CD14-positive monocyte (primary cell): ENCODE measurements at regions not wholly inside any gene's neighbourhood (a gene's known extent, or its start where the extent isn't known, plus 50 kb on each side); places are given as distances from the start of the nearest gene placed in this dataset.

Source experiments
- DNase-seq, 3 donors: peaks; one replicate each; pipeline ENCODE4 v3.0.0-alpha.2; 2011 to 2022
- H2AFZ ChIP-seq: 2 replicates; pipeline ENCODE4 v1.6.0; 2012; ENCODE audit warnings: mild to moderate bottlenecking, low read depth, low read length, inconsistent platforms; ENCODE audit not compliant: insufficient read depth, poor library complexity, severe bottlenecking
- H3K27ac ChIP-seq, 2 donors: 1 replicate in 1 of 2; 2 replicates in 1 of 2; pipeline ENCODE4 v1.5.1; 2012 to 2013; ENCODE audit warnings: low read length in 2 of 2, control low read depth in 1 of 2, inconsistent platforms in 1 of 2, low read depth in 1 of 2, mild to moderate bottlenecking in 1 of 2
- H3K27me3 ChIP-seq, 2 donors: one replicate each; pipeline versions ENCODE4 v1.6.0 to v1.6.1; 2011 to 2013; ENCODE audit warnings: low read length in 2 of 2; ENCODE audit not compliant: control insufficient read depth in 2 of 2, insufficient read depth in 2 of 2
- H3K36me3 ChIP-seq, 2 donors: replicated peaks in 1 of 2; 1 replicate in 1 of 2; 2 replicates in 1 of 2; pipeline versions ENCODE4 v1.5.1 to v1.6.1; 2012 to 2013; ENCODE audit warnings: low read length in 2 of 2, control low read depth in 1 of 2, inconsistent platforms in 1 of 2, mild to moderate bottlenecking in 1 of 2; ENCODE audit not compliant: insufficient read depth in 2 of 2, control insufficient read depth in 1 of 2
- H3K4me1 ChIP-seq, 2 donors: 1 replicate in 1 of 2; 2 replicates in 1 of 2; pipeline versions ENCODE4 v1.5.1 to v1.6.1; 2012 to 2013; ENCODE audit warnings: low read length in 2 of 2, control low read depth in 1 of 2, inconsistent platforms in 1 of 2, mild to moderate bottlenecking in 1 of 2, moderate library complexity in 1 of 2; ENCODE audit not compliant: insufficient read depth in 2 of 2, control insufficient read depth in 1 of 2
- H3K4me2 ChIP-seq: replicated peaks from 2 replicates; pipeline ENCODE3; 2012; ENCODE audit warnings: low read length, moderate library complexity, mild to moderate bottlenecking; ENCODE audit not compliant: poor library complexity, severe bottlenecking; ENCODE audit errors: extremely low read depth
- H3K4me3 ChIP-seq, 3 experiments: fragments of 200-600 bp in 1 of 3; sonication (generic) in 1 of 3; replicated peaks in 1 of 3; 1 replicate in 2 of 3; 2 replicates in 1 of 3; pipeline ENCODE4 v1.5.1; 2011 to 2013; ENCODE audit warnings: low read length in 3 of 3, mild to moderate bottlenecking in 3 of 3, control low read depth in 2 of 3, low read depth in 2 of 3, inconsistent platforms in 1 of 3, moderate library complexity in 1 of 3
- H3K79me2 ChIP-seq: 2 replicates; pipeline ENCODE4 v1.6.0; 2012; ENCODE audit warnings: mild to moderate bottlenecking, control low read depth, inconsistent platforms, low read length, moderate library complexity; ENCODE audit not compliant: insufficient read depth
- H3K9ac ChIP-seq: 2 replicates; pipeline ENCODE4 v1.6.0; 2017; ENCODE audit warnings: low read length, mild to moderate bottlenecking; ENCODE audit not compliant: insufficient read depth, poor library complexity, severe bottlenecking
- H3K9me3 ChIP-seq, 2 donors: replicated peaks in 1 of 2; 1 replicate in 1 of 2; 2 replicates in 1 of 2; pipeline versions ENCODE4 v1.5.1 to v1.6.1; 2012 to 2013; ENCODE audit warnings: low read length in 2 of 2, control low read depth in 1 of 2; ENCODE audit not compliant: control insufficient read depth in 1 of 2, insufficient read depth in 1 of 2
- H4K20me1 ChIP-seq: 2 replicates; pipeline ENCODE4 v1.6.0; 2012; ENCODE audit warnings: mild to moderate bottlenecking, low read length, control low read depth, moderate library complexity; ENCODE audit not compliant: insufficient read depth
- H3K27ac Mint-ChIP-seq, 7 donors: one replicate each; pipeline ENCODE4 v1.8.0; 2020; ENCODE audit warnings: mild to moderate bottlenecking in 7 of 7, mixed read lengths in 7 of 7, moderate library complexity in 6 of 7, inconsistent platforms in 2 of 7
- H3K27me3 Mint-ChIP-seq, 3 donors: one replicate each; pipeline ENCODE4 v1.8.0; 2021 to 2022; ENCODE audit warnings: low read depth in 3 of 3, mild to moderate bottlenecking in 3 of 3, mixed read lengths in 3 of 3, moderate library complexity in 3 of 3, inconsistent platforms in 1 of 3
- H3K36me3 Mint-ChIP-seq, 2 donors: one replicate each; pipeline ENCODE4 v1.8.0; 2020; ENCODE audit warnings: mixed read lengths in 2 of 2, inconsistent platforms in 1 of 2, mild to moderate bottlenecking in 1 of 2
- H3K4me1 Mint-ChIP-seq: one replicate; pipeline ENCODE4 v1.8.0; 2020; ENCODE audit warnings: mild to moderate bottlenecking, mixed read lengths
- H3K4me3 Mint-ChIP-seq, 2 donors: one replicate each; pipeline ENCODE4 v1.8.0; 2020; ENCODE audit warnings: mild to moderate bottlenecking in 2 of 2, mixed read lengths in 2 of 2, moderate library complexity in 1 of 2
- H3K9me3 Mint-ChIP-seq, 7 donors: one replicate each; pipeline ENCODE4 v1.8.0; 2020 to 2022; ENCODE audit warnings: mixed read lengths in 7 of 7, mild to moderate bottlenecking in 6 of 7, moderate library complexity in 6 of 7, inconsistent platforms in 2 of 7
- WGBS: methylation state at CpG from one replicate; pipeline ENCODE4 v1.1.5; 2013; ENCODE audit warnings: missing lambda C conversion rate; ENCODE audit not compliant: insufficient coverage; 5-methylcytosine and 5-hydroxymethylcytosine counted together
- intact Hi-C, 2 donors: fragments of 100-400 bp; cut with micrococcal nuclease; formaldehyde crosslinking; loops; one replicate each; pipeline versions ENCODE4 v1.15.0 to v1.15.1; 2023
- TF ChIP-seq, protein P1 (sequence below): fragments of 200-600 bp; IDR thresholded peaks from one replicate; pipeline ENCODE4 v1.8.0; 2022; ENCODE audit warnings: antibody characterized with exemption, mild to moderate bottlenecking

DNA sequence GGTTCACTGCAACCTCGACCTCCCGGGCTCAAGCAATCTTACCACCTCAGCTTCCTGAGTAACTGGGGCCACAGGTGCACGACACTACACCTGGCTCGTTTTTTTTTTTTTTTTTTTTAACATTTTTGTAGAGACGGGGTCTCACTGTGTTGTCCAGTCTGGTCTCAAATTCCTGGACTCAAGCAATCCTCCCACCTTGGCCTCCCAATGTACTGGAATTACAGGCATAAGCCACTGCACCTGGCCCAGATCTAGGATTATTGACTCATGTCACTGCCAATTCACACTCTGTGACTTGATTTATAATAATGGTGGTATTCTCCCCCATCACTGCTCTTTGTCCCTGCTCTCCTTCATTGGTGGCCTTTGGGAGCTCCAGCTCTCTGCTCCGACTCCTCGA, 145.1 kb downstream of the PTPRU start:
- Histone ChIP-seq H3K4me1 (no peaks in the 10 kb centered on the region), H3K27me3 (no peaks in the 10 kb centered on the region), H3K4me2 (no peak overlapping the region), H3K36me3 (no peaks in the 10 kb centered on the region), H4K20me1 (no peaks in the 10 kb centered on the region), H3K79me2 (no peaks in the 10 kb centered on the region), H3K27ac (no peak overlapping the region), H3K4me3 (no peak overlapping the region), H3K9me3 (peaks cover 12 to 24% of the 10 kb centered on the region in 2 donors), H3K9ac (no peak overlapping the region), H2AFZ (no peak overlapping the region)
- 100% methylated on average over 2 of the region's 7 CpGs for WGBS
- Mint-ChIP-seq H3K4me1 (no peaks in the 10 kb centered on the region), H3K36me3 (no peaks in the 10 kb centered on the region), H3K27ac (no peak overlapping the region), H3K27me3 (peaks cover 4 to 10% (median 5%) of the 10 kb centered on the region in 3 donors), H3K9me3 (peaks cover 19 to 36% (median 33%) of the 10 kb centered on the region in 7 donors), H3K4me3 (no peak overlapping the region)
- TF ChIP-seq, protein P1, sequence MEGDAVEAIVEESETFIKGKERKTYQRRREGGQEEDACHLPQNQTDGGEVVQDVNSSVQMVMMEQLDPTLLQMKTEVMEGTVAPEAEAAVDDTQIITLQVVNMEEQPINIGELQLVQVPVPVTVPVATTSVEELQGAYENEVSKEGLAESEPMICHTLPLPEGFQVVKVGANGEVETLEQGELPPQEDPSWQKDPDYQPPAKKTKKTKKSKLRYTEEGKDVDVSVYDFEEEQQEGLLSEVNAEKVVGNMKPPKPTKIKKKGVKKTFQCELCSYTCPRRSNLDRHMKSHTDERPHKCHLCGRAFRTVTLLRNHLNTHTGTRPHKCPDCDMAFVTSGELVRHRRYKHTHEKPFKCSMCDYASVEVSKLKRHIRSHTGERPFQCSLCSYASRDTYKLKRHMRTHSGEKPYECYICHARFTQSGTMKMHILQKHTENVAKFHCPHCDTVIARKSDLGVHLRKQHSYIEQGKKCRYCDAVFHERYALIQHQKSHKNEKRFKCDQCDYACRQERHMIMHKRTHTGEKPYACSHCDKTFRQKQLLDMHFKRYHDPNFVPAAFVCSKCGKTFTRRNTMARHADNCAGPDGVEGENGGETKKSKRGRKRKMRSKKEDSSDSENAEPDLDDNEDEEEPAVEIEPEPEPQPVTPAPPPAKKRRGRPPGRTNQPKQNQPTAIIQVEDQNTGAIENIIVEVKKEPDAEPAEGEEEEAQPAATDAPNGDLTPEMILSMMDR, result no peak
- intact Hi-C loops, result no loop called here
- no peak for DNase-seq

DNA sequence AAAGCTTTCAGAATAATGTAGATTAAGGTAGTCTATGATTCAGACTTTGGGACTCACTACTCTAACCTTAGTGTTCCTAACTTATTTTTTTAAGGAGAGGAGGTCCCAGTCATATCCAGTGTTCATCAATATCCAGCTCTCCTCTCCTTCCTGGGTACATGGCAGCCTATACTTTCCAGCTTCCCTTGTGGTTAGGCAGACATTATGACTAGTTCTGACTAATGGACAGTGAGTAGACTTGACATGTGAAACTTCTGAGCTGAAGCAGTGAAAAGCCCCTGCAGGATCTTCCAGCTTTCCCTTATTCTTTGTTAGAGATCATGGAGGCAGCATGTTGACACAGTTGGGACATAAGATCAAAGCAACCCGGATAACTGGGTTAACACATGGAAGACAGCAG, 144.2 kb downstream of the PTPRU start:
- Mint-ChIP-seq H3K4me1 (no peaks in the 10 kb centered on the region), H3K27me3 (peaks cover 3 to 10% (median 5%) of the 10 kb centered on the region in 3 donors), H3K9me3 (peaks cover 21 to 37% (median 34%) of the 10 kb centered on the region in 7 donors), H3K36me3 (no peaks in the 10 kb centered on the region), H3K27ac (no peak overlapping the region), H3K4me3 (no peak overlapping the region)
- Histone ChIP-seq H3K79me2 (no peaks in the 10 kb centered on the region), H3K27ac (no peak overlapping the region), H3K4me1 (no peaks in the 10 kb centered on the region), H3K36me3 (no peaks in the 10 kb centered on the region), H3K27me3 (no peaks in the 10 kb centered on the region), H3K4me2 (no peak overlapping the region), H3K9me3 (peaks cover 12 to 24% of the 10 kb centered on the region in 2 donors), H3K9ac (no peak overlapping the region), H3K4me3 (no peak overlapping the region), H2AFZ (no peak overlapping the region), H4K20me1 (no peaks in the 10 kb centered on the region)
- TF ChIP-seq, protein P1, result no peak
- intact Hi-C loops, result no loop called here
- no peak for DNase-seq
- no CpG with 5 or more reads among the region's 1 CpG for WGBS
